ENCODE measurements at regions not wholly inside any gene's neighbourhood (a gene's known extent, or its start where the extent isn't known, plus 50 kb on each side); places are given as distances from the start of the nearest gene placed in this dataset.

GRCh38 chr13:58992478-58993042 lies 1171.2 kb downstream of the DIAPH3 start:
- TF ChIP-seq EZH2phosphoT487 (IDR thresholded peaks at IDR 0.05; ENCODE audit: low read depth, severe bottlenecking, unreplicated experiment): no peak
- TF ChIP-seq CTCF (IDR thresholded peaks at IDR 0.05; ENCODE audit: poor library complexity): no peak
- no peak for TF ChIP-seq EZH2 (IDR thresholded peaks at IDR 0.05; ENCODE audit: borderline replicate concordance)

All from hepatocyte (in vitro differentiated cells).